Left hindlimb (tissue), 1 donor: ENCODE measurements at regions not wholly inside any gene's neighbourhood (a gene's known extent, or its start where the extent isn't known, plus 50 kb on each side); places are given as distances from the start of the nearest gene placed in this dataset.
"Not testable (repeated sequence)": the region's sequence is repeated elsewhere in the genome, so short reads cannot be mapped to it uniquely, and the experiment has no call there.

Experiments
- DNase-seq: peaks from one replicate; pipeline ENCODE4 v3.0.0-alpha.2; 2018

- DNase-seq: no peak
Observed at GRCh38 chr13:64255988-64256387, 2840.3 kb upstream of the PCDH20 start.

- no peak for DNase-seq
Observed at GRCh38 chr13:64248371-64249065, 2832.9 kb upstream of the PCDH20 start.

GRCh38 chr13:64239372-64239771 is 2823.7 kb upstream of the PCDH20 start:
- DNase-seq: no peak

- no peak for DNase-seq
Observed at GRCh38 chr13:64234255-64234654, 2818.6 kb upstream of the PCDH20 start.

- no peak for DNase-seq
Observed at GRCh38 chr13:64223016-64223415, 2807.4 kb upstream of the PCDH20 start.

GRCh38 chr13:64206430-64207225 is 2791.0 kb upstream of the PCDH20 start:
- no peak for DNase-seq

GRCh38 chr13:64202517-64202916 is 2786.9 kb upstream of the PCDH20 start:
- DNase-seq: no peak

- no peak for DNase-seq
Observed at GRCh38 chr13:64197232-64197631, 2781.6 kb upstream of the PCDH20 start.

- DNase-seq: no peak
Observed at GRCh38 chr13:64186503-64187250, 2771.0 kb upstream of the PCDH20 start.

GRCh38 chr13:64186071-64186470 is 2770.4 kb upstream of the PCDH20 start:
- no peak for DNase-seq

- DNase-seq: no peak
Observed at GRCh38 chr13:64180756-64181155, 2765.1 kb upstream of the PCDH20 start.

GRCh38 chr13:64165826-64166225 is 2750.2 kb upstream of the PCDH20 start:
- DNase-seq: no peak

- DNase-seq: no peak
Observed at GRCh38 chr13:64164435-64164834, 2748.8 kb upstream of the PCDH20 start.

- no peak for DNase-seq
Observed at GRCh38 chr13:64160479-64160878, 2744.8 kb upstream of the PCDH20 start.

GRCh38 chr13:64158908-64159307 is 2743.3 kb upstream of the PCDH20 start:
- DNase-seq: no peak

GRCh38 chr13:64154514-64154913 is 2738.9 kb upstream of the PCDH20 start:
- DNase-seq: no peak

GRCh38 chr13:64130600-64130999 is 2715.0 kb upstream of the PCDH20 start:
- no peak for DNase-seq

- DNase-seq: no peak
Observed at GRCh38 chr13:64130171-64130570, 2714.5 kb upstream of the PCDH20 start.

GRCh38 chr13:64127856-64128255 is 2712.2 kb upstream of the PCDH20 start:
- DNase-seq: no peak

- DNase-seq: no peak
Observed at GRCh38 chr13:64127192-64127591, 2711.5 kb upstream of the PCDH20 start.

- not testable (repeated sequence) for DNase-seq
Observed at GRCh38 chr13:64121023-64121709, 2705.5 kb upstream of the PCDH20 start.

- DNase-seq: no peak
Observed at GRCh38 chr13:64099994-64100393, 2684.3 kb upstream of the PCDH20 start.

GRCh38 chr13:64090311-64090710 is 2674.7 kb upstream of the PCDH20 start:
- DNase-seq: no peak
